HG02642 (cell line): ENCODE measurements at regions not wholly inside any gene's neighbourhood (a gene's known extent, or its start where the extent isn't known, plus 50 kb on each side); places are given as distances from the start of the nearest gene placed in this dataset.

ENCODE experiments used
- ATAC-seq: cut with Tn5 transposase; IDR thresholded peaks from one replicate; pipeline ENCODE4 v1.9.1; 2021; ENCODE audit warnings: mild to moderate bottlenecking; ENCODE audit not compliant: unreplicated experiment, poor library complexity

DNA sequence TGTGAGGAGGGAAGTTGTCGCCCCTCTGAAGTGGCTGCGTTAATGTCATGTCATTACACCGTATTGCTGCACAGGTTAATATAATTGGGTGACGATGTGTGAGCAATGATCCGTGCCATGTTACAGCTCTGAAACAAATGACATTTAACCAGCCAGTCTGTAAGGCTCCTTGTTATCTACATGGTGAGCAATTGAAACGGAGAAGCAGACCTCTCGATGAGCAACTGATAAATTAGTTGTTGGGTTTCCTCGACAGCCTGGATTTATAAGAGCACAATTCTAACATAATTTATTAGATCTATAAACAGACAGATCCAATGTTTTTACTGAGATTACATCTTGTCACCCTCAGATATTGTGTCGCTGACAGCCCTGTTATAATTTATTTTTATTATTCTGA, 49.9 kb upstream of the MAFB start:
- ATAC-seq = no peak

GRCh38 chr20:40739841-40740240, 50.8 kb upstream of the MAFB start:
- ATAC-seq = no peak

GRCh38 chr20:40741507-40742106, 52.6 kb upstream of the MAFB start:
- ATAC-seq = no peak

GRCh38 chr20:40743141-40743775, 54.2 kb upstream of the MAFB start:
- ATAC-seq = no peak

DNA sequence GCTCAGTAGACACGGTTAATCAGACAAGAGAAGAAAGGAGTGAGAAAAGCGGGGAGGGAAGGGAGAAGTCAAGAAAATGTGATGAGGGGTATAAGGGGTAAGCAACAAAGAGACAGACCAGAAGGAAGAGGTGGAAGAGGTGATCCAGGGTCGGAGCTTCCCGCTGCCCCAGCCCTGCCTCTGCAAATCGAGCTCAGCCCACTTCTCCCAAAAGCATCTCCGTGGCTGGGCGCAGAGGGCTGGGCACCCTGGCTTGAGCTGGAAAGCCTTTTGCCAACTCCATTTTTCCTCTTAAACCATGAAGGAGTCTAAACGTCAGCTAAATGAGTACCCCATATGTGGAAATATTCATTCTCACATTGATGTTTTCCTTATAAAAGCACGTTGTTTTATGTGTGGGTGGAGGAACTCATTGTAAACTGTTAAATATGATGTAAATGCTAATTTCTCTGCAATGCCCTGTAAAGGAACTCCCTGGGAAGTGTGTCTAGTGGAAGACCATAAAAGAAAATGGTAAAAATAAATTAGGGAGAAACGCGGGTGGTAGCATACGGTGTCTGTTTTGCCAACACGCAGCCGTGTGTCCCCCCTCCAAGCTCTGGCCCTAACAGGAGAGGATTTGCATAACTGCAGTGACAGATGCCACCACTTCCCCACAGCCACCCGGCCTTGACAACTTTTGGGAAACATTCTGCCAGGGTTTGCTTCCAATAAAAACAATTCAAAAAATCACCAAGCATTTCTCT, 55.2 kb upstream of the MAFB start:
- ATAC-seq = no peak

DNA sequence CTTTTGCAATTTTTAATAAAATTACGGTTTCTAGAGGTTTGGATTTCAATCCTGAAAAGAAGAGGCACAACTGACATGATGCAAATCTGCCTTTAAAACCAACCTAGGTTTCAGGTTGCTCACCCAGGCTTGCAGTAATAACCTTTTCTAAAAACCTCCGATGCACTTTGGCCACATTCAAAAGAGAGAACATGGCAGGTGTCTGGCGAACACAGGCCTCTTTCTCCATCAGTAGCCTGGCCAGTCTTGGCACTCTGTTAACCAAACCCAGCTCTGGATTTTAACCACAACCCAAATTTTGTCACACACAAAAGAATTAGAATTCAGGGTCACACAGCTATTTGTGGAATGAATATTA, 55.8 kb upstream of the MAFB start:
- ATAC-seq = no peak

GRCh38 chr20:40746251-40746650, 57.2 kb upstream of the MAFB start:
- ATAC-seq = no peak

DNA sequence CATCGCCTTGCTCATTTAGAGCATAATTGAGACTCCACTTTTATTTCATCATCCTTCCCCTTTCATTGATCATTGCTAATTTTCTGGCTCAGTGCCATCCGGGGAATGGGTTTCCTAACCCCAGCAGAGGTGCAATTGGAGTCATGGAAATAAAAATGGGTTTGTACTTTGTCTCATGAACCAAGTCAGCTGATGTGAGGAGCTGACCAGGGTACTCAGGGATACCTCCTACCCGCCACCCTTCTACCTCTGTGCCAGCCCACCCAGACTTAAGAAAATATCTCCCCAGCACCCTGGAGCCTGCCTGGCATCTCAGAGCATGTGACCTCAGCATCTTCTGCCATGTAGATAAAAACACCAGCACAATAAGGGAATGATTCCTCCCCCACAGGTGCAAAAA, 59.1 kb upstream of the MAFB start:
- no peak for ATAC-seq

DNA sequence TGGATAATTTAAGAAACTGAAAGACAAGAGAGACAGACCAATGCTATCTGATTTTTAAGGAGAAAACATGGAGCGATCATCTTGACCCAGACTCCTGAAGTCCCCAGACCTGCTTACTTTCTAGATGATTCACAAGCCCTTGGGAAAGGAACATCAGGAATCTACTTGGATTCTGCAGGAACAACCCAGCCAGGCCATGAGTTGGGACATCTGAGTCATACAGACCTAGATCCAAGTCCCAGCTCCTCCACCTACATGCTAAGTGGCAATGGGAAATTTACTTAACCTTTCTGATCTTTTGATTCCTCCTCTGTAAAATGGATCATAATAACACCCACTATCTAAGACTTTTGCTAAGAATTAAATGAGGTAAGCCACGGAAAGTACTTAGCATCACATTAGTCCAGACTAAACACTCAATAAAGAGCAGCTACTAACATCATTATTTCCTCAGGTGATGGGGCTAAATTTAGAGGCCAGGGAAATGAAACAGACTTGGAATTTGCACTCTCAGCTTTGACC, 61.0 kb upstream of the MAFB start:
- no peak for ATAC-seq

DNA sequence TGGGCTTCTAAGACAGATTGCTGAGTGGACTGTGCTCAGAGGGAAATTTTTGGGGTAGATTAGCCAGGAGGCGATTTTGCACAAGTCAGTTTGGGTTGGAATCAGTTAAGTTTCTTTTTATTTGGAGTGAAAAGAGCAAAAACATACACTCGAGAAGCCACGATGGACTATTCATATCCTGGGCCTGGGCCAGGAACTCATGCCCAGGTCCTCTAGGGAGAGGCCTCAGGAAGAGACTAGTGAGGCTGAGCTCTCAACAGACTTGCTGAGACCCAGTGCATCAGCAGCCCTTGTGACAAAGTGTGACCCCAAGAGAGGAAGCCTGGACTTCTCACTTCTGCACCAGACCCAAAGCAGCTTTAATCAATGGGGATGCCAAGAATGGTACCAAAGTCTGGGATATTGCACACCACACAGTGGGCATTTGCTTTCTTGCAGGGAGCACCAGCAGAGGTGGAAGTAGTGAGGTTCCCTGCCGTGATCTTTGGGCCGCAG, 61.6 kb upstream of the MAFB start:
- no peak for ATAC-seq

GRCh38 chr20:40753472-40753871, 64.4 kb upstream of the MAFB start:
- no peak for ATAC-seq

DNA sequence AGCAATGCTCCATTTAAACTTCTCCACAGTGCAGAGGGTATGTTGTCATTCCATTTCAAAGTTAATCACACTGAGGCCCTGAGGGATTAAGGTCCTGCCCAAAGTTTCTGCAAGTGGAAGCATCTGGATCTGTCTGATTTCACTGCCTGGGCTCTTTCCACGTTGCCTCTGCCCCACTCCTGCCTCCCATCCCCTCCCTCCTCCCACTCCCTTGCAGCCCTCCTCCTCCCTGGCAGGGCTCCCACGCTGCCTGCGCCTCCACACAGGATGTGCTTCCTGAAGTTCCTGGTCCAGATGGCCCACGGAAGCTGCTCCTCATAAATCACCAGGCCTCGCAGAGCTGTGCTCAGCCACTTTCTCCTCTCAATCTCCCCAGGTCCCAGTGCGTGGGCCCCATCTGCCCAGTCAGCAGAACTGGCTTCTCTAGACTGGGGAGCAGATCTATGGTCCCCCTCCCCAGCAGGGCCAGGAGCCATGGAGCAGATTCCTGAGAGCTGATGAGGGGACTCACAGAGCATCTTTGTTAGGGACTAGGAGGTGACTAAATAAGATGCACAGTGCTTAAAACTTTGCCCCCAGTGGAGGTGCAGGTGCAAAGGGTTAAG, 65.4 kb upstream of the MAFB start:
- no peak for ATAC-seq

DNA sequence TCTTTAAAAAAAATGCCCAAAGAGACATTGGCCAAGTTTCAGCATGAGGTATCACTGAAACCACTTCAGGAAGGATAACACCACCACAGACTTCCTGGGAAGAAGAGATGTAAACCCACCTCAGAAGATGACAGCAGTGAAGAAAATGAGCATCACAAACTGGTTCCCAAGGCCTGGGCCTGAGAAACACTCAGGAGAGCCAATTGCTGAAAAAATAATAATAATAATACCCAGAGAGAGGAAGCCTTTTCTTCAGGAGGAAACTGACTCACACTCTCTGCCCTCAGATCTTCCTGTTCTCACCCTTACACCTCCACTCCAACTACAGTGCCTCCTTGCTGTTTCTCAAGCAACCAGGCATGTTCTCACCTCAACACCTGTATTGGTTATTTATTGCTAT, 68.1 kb upstream of the MAFB start:
- no peak for ATAC-seq

DNA sequence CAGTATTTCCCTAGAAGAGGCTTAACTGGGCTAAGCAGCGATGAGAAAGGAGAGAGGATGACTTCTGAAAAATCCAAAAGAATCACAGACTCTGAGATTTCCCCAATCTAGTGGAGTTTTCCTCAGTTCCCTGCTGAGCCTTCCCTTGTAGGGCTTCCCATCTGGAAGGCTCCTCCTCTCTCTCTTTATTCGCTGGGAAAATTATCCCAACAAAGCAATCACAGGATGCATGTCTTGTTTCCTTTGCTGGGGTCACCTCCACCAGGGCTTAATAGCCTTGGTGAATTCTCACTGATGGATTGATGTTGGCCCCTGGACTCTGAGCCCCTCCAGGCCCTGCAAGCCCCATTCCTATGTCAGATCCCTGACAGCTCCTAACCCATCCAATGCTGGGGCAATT, 69.8 kb upstream of the MAFB start:
- ATAC-seq = no peak

DNA sequence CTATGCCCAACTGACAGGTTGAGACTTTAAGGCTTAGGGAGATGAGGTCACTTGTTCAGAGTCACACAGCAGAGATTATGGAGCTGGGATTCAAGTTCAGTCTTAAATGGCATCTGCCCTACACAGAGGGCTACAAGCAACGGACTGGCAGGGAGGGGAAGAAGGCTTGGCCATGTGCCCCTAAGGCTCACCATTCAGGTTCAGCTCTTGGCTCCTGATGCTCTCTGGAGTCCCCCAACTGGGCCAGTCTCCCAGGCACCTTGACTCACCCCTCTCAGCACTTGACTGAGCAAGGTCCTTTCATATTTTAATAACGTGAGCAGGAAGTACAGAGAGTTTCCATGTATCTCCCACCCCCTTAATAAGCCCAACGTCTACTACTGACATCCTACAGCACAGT, 71.4 kb upstream of the MAFB start:
- no peak for ATAC-seq

- ATAC-seq = no peak
Observed at GRCh38 chr20:40763646-40764295, 74.7 kb upstream of the MAFB start.

- ATAC-seq = no peak
Observed at GRCh38 chr20:40765814-40766480, 76.9 kb upstream of the MAFB start.

DNA sequence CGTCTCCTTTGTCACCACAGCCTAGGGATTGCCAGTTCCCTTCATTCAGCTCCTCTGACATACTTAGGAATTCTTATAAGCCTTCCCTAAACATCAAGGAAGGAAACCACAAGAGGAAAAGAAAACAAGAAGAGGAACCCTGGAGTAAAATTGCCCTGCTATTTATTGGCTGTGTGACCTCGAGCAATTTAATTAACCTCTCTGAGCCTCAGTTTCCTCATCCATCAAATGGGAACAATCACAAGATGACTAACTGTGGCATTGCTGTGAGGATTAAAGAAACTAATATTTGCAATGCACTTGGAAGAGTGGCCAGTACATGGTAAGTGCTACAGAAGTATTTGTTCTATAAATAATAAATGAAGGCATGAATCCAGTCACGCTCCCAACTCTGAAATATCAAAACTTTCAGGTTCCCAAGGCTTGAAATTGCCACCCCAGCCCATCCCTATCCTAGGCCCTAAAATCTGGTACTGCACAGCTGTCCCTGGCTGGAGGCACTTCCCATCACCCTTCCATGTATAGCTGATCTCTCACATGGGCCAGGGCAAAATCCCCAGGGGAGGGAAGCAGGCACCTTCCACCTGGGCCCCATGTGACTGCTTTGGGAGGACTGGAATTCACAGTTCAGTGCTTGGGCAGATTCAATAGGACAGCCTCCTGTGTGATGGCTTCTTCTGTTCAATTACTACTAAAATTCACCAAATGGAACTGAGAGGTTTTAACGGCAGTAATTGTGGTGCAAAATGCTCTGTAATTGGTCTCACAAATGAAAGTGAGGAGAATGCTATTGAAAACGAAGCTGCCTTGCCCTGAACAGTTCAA, 78.0 kb upstream of the MAFB start:
- no peak for ATAC-seq

GRCh38 chr20:40767615-40767924, 78.5 kb upstream of the MAFB start:
- no peak for ATAC-seq
